ENCODE measurements at regions not wholly inside any gene's neighbourhood (a gene's known extent, or its start where the extent isn't known, plus 50 kb on each side); places are given as distances from the start of the nearest gene placed in this dataset.
"Not testable (repeated sequence)": the region's sequence is repeated elsewhere in the genome, so short reads cannot be mapped to it uniquely, and the experiment has no call there.

DNA sequence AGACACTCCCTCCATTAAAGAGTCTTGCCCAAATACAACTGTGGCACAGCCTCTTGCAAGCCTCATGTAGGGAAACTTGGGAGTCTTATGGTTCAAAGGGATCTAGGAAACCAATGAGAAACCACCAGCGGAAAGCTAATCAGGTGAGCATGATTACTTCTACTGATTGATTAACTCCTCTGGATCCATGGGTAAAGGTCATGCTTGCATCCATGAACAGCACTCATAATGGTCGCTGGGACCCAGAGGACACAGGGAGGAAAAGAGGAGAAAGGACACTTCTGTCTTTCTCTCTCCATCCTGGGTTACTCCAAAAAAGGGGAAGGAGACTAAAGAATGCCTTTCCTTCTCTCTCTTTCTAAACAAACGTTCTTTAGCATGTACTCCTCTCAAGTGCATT, 1397.2 kb downstream of the LRFN5 start:
- no peak for DNase-seq

- DNase-seq = no peak
Measured at GRCh38 chr14:43001731-43002130, 1395.1 kb downstream of the LRFN5 start.

GRCh38 chr14:42994051-42994736, 1387.5 kb downstream of the LRFN5 start:
- no peak for DNase-seq

DNA sequence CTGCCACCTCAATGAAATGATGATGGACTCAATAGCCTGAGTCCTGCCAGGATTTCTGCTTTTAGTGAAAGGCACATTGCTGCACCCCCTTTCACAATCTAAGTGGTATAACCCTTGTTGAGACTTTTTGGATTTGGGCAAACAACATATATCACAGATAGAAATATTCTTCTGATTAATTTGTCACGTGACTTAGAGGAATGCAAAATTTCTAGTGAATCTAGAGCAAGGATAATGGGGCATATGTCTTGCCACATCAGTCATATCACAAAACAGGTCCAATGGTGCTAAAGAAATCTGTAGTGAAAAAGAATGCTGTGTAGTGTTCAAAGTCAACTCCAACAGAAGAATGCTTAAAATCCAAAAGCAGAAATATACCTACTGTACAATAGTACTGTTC, 1386.3 kb downstream of the LRFN5 start:
- DNase-seq = no peak

DNA sequence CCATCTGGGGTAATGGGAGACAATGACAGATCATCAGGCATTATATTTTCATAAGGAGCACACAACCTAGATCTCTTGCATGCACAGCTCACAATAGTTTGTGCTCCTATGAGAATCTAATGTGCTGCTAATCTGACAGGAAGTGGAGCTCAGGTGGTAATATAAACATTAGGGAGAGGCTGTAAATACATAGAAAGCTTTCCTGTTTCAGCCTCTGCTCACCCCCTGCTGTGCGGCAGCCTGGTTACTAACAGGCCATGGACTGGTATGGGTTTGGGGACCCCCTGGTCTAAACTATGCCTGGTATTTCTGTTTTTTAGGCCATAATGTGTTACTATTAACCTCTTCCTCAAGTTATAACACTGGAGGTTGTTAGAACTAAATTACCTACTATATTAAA, 1373.7 kb downstream of the LRFN5 start:
- no peak for DNase-seq

DNA sequence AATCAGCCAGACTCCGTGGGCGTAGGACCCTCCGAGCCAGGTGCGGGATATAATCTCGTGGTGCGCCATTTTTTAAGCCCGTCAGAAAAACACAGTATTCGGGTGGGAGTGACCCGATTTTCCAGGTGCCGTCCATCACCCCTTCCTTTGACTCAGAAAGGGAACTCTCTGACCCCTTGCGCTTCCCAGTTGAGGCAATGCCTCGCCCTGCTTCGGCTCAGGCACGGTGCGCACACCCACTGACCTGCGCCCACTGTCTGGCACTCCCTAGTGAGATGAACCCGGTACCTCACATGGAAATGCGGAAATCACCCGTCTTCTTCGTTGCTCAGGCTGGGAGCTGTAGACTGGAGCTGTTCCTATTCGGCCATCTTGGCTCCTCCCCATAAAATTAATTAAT, 1366.5 kb downstream of the LRFN5 start:
- DNase-seq = not testable (repeated sequence)

DNA sequence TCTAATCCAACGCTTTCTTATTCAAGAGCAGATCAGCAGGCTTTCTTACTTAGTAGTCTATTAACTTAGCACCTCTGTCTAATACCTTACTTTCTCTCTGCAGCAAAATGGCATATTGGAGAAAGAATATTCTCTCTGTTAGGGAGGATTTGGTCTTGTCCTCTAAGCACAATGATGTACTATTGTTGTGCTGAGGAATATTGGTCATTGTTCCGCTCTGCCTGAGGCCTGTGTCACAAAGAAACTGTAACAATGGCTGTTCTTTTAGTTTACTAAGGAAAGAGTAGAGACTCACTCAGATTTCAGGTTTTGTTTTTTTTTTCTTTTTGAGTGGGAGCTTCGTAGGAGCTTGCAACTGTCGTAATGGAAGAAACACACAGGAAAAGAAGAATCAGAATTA, 1358.8 kb downstream of the LRFN5 start:
- no peak for DNase-seq

- DNase-seq = no peak
Measured at GRCh38 chr14:42961509-42961908, 1354.8 kb downstream of the LRFN5 start.

DNA sequence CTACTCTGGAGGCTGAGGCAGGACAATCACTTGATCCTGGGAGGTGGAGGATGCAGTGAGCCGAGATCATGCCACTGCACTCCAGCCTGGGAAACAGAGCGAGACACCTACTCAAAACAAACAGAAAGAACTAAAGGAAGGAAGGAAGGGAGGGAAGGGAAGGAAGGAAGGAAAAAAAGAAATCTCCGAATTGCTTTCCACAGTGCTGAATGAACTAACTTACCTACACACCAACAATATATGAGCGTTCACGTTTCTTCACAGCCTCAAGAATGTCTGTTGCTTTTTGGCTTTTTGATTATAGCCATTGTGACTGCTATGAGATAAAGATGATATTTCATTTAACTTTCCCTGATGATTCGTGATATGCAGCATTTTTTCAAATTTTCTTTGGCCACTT, 1343.7 kb downstream of the LRFN5 start:
- no peak for DNase-seq

GRCh38 chr14:42947991-42948390, 1341.3 kb downstream of the LRFN5 start:
- no peak for DNase-seq

GRCh38 chr14:42944284-42944683, 1337.6 kb downstream of the LRFN5 start:
- no peak for DNase-seq

GRCh38 chr14:42931308-42931707, 1324.6 kb downstream of the LRFN5 start:
- DNase-seq = no peak

GRCh38 chr14:42929806-42930480, 1323.3 kb downstream of the LRFN5 start:
- DNase-seq = no peak

DNA sequence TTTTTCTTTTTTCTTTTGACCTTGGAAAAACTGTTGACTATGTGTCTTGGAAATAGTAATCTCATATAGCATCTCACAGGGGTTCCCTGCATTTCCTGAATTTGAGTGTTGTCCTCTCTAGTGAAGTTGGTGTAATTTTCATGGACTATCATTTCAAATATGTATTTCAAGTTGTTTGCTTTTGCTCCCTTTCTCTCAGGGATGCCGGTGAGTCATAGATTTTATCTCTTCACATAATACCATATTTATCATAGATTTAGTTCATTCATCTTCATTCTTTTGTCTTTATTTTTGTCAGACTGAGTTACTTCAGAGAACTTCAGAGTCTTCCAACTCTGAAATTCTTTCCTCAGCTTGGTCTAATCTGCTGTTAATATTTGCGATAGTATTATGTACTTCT, 1320.6 kb downstream of the LRFN5 start:
- no peak for DNase-seq

DNA sequence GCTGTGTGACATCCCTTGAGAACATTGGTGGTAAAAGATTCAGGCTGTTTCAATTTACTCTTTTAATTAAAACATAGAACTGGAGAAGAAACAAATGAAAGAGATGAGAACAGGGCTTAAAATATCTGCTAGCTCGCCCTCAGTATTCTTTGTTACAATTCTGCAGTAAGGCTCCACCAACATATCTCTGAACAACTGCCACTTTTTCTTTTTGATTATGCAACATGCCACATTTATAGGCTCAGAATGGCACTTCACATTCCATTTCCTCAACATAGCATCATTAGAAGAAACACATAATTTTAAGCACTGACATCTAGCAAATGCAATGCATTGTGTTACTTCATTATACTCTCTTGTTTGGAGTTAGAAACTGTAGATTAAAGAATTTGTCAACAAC, 1315.2 kb downstream of the LRFN5 start:
- no peak for DNase-seq

DNA sequence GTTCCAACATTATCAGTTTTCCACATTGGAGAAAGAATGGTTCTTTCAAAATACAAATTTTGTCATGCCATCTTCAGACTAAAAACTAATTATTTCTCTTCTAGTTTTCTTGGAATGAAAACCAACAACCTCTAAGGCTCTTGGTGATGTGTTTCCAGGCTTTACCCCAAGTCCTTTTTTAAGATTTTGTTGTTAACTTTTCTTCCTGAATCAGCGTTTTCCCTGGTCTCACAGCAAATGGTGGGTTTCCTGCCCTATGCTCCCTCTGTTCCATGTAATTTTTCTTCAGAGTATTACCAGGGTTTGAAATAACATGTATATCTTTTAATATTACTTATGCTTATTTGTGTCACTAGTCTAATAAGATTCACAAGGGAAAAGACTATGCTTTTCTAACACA, 1311.9 kb downstream of the LRFN5 start:
- no peak for DNase-seq

DNA sequence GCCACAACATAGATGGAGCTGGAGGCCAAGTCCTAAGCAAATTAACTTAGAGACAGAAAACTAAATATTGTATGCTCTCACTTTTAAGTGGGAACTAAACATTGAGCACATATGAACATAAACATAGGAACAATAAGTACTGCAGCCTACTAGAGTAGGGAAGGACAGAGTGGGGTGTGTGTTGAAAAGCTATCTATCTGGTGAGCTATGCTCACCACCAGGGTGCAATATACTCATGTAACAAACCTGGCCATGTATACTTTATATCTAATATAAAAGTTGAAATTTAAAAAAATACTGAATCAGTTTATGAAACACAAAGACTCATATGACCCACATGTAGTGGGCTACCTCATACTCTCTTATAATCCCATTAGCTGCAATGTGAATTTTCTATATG, 1305.0 kb downstream of the LRFN5 start:
- no peak for DNase-seq

DNA sequence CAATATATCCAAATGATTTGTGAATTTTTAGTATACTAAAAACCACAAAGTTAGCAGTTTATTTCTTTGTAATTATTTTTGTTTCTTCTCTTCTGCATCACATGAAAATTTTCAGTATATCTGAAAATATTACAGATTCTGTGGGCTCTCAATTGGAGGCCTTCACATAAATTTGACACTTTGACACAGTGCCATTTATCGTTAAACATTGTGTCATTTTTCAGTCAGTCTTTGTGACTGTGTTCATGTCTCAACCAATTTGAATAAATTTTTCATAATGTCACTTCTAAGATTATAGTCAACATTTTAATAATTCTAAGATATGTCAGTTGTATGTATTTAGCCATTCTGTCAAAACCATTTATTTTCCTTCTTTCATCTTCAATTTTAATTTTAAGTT, 1303.0 kb downstream of the LRFN5 start:
- no peak for DNase-seq

DNA sequence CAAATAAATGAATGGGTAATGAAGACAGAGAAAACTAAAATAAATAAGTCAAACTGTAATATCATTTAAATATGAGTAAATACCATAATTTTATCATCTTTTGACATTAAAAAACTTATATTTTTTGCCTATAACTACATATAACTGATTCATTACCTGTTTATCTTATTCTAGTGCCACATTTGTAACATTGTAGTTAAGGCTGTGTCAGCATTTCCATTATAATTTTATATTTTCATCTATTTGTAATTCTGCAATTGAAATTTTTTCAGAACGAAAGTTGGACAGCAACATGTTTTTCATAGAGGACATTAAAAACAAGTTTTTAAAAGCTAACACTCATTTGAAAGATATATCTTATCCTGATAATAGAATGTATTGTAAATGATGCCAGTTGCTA, 1286.5 kb downstream of the LRFN5 start:
- no peak for DNase-seq

DNA sequence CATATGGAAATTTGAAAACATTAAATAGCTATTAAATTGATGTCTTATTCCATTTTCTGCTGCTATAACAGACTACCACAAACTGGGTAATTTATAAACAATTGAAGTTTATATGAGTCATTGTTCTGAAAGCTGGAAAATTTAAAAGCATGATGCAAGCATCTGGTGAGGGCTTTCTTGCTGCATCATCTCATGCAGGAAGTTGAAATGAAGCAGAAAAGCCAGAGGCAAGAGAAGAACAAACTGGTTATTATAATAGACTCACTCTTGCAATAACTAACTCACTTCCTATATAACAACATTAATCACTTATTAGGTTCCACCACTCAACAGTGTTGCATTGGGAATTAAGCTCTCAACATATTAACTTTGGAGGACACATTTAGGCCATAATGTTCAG, 1277.4 kb downstream of the LRFN5 start:
- DNase-seq = no peak

DNA sequence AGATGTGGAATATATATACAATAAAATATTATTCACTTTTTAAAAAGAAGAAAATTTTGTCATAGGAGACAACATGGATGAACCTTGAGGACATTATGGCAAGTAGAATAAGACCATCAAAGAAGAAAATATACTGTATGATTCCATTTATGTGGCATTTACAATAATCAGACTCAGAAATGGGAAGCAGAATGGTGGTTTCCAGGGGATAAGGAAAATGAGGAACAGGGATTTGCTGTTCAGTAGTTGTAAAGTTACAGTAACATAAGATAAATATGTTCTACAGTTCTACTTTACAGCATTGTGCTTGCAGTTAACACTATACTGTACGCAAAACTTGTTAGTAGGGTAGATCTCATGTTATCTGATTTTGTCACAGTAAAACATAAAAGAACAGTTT, 1271.0 kb downstream of the LRFN5 start:
- DNase-seq = no peak

DNA sequence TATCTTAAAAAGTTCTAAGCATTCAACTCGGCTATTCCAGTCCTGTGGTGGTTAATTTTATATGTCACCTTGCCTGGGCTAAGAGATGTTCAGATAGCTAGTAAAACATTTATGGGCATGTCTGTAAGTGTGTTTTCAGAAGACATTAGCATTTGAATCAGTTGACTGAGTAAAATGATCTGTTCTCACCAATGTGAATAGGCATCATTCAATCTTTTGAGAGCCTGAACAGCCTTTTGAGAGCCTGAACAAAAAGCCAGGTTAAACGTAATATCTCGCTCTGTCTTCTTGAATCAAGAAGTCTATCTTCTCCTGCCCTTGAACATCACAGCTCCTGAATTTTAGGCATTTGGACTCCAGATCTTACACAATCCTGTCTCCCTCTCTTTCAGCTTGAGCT, 1266.1 kb downstream of the LRFN5 start:
- DNase-seq = no peak

- DNase-seq = no peak
Measured at GRCh38 chr14:42869681-42870080, 1263.0 kb downstream of the LRFN5 start.

GRCh38 chr14:42862114-42862513, 1255.4 kb downstream of the LRFN5 start:
- no peak for DNase-seq

- DNase-seq = no peak
Measured at GRCh38 chr14:42860371-42860770, 1253.7 kb downstream of the LRFN5 start.

Measured in CD4-positive, alpha-beta T cell treated with Interferon gamma for 1 hour (primary cell).